HG03159 (cell line): ENCODE measurements at regions not wholly inside any gene's neighbourhood (a gene's known extent, or its start where the extent isn't known, plus 50 kb on each side); places are given as distances from the start of the nearest gene placed in this dataset.

ENCODE experiments used
- ATAC-seq: cut with Tn5 transposase; IDR thresholded peaks from one replicate; pipeline ENCODE4 v1.9.1; 2021; ENCODE audit warnings: mild to moderate bottlenecking, moderate library complexity; ENCODE audit not compliant: unreplicated experiment

DNA sequence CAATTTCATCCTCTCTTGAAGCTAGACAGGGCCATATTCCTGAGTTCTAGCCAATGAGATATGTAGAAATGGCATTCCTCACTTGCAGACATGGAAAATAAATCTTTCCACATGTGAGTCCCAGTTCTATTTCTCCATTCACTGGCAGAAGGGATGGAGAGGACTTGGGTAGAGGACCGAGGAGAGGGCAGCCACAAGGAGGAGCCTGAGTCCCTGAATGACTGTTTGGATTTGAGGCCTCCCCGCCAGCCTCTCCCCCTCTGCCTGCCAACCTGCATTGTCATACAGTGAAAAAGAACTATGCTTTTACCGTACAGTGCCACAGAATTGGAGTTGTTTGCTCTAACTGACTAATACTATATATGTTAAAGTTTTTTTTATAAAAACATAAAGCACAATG is 583.0 kb upstream of the WWC1 start:
- no peak for ATAC-seq

DNA sequence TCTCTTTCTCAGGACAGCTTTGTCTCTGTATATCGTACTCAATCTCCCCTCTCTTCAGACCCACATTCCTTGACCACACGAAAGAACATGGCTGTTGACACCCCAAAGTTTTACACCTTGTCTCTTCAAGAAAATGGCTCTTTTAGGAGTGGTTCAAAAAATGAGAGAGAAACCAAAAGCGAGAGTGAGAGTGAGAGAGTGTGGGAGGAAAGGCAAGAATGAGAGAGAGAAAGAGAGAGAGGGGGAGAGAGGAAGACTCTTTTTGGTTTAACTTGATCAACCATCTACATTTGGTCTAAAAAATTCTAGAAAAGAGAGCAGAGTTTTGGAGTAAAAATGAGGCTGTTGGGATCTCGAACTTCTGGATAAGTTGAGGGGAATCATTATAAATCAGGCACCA is 581.8 kb upstream of the WWC1 start:
- ATAC-seq, result peak; percentile 65

DNA sequence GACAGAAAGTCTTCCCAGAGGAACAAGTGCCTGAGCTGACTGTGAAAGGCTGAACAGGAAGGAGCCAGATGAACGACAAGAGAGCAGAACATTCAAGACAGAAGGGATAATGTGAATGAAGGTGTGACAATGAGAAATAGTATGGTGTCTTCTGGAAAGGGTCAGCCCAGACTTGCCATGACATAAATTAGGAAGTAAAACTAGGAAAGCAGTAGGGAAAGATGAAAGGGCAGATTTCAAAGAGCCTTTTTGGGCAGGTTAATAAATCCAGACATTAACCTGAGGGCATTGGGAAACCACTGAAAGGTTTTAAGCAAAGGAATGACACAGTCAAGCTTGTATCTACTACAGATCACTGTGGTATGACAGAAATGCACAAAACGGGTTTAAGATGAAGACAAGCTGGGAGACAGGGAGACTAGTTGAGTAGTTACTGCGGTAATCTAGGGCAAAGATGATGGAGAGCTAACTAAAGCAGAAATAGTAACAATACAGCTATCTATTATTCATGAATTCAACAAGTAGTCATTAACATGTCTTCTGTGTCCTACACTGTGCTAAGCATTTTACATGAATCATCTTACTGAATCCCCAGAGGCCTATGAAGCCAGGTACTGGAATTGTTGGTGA is 580.9 kb upstream of the WWC1 start:
- no peak for ATAC-seq

GRCh38 chr5:167712986-167713585 is 578.4 kb upstream of the WWC1 start:
- ATAC-seq, result no peak

GRCh38 chr5:167713896-167714295 is 577.5 kb upstream of the WWC1 start:
- no peak for ATAC-seq

DNA sequence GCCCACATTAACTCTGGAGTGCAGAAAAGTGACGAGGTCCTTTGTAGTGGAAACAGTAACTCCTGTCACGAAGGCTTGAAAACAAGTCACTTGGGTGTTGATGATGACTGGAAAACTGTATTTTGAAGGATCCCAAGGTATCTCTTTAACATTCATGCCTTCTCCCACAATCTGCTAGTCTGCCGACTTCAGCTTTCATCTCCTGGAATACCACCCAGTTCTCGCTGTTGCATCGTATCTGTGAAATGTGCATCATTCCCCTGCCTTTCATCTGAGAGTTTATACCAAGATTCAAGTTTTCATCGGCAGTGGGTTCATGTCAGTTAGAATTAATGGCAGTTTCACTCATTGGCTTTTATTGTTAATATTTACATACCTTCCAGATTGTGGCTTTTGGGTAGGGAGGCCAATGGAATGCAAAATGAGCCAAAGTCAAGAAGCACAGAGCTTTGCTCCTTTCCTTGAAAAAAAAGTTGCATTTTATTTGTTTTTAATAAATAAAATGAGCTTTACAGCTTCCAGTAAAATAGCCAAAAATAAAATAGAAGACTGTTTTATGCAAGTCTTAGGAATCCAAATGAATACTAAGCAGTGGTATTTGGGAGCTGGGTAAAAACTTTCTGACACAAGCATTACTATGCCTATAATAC is 575.2 kb upstream of the WWC1 start:
- no peak for ATAC-seq

DNA sequence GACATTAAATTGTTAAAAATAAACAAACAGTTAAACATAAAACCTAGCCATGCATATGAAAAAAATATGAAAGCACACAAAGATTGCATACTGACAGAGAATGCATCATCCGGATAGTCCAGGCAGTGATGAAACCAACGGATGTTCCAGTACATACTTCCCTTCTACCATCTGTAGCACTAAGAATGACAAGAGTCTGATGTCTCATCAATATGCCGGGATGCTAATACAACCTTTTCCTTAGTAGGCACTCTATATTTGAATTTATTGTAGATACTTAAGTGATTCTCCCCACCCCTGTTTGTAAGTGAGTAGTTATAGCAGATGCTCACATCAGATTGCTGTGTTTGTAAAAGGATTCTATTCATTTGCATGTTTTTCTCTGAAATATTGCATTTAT is 571.2 kb upstream of the WWC1 start:
- no peak for ATAC-seq

DNA sequence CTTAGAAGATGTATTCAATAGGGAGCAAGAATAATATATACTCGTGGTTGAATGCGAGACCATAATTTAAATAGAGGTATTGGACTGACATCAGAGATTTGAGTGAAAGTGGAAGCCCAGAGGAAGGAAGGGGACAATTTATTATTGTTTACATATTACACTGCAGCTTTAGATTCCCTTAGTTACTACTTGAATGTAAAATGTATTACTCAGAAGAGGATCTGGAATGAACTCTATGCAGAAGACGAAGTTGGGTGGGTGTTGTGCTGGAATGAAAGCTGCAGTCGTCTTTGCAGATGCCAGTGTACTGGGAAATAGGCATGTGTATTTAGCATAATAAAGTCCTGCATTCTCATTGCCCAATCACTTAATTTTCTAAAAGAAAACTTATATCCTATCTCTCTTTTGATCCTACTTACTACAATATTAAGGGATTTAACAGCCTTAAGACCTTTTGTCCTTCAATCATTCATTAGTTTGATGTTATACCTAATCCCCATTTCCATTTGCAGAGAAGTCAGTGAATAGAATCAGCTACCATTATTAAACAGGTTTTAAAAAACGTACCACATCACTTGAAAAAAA is 570.7 kb upstream of the WWC1 start:
- no peak for ATAC-seq

DNA sequence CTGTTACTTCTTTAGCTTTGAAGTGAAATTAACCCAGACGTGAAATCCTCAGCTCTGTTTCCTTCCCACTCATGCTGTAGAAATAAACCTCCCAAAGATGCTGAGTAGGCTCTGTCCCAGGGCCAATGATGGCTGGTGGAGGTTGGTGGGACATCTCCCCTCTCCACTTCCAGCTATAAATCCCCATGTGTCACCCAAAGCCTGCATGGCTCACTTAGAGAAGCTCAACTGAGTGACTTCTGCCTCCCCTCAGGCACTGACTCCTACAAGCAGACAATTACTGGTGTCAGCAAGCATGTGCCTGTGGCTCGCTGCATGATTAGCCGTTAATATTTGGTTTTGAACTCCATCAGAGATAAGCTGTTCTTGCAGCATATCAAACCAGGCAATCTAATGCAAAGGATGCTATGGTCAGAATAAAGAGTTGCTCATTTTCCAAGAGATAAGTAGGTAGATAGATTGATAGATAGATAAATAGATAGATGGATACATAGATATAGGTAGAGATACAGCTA is 569.5 kb upstream of the WWC1 start:
- ATAC-seq, result no peak

GRCh38 chr5:167723254-167723871 is 568.1 kb upstream of the WWC1 start:
- ATAC-seq, result peak; percentile 98

GRCh38 chr5:167725264-167725663 is 566.2 kb upstream of the WWC1 start:
- ATAC-seq, result no peak

DNA sequence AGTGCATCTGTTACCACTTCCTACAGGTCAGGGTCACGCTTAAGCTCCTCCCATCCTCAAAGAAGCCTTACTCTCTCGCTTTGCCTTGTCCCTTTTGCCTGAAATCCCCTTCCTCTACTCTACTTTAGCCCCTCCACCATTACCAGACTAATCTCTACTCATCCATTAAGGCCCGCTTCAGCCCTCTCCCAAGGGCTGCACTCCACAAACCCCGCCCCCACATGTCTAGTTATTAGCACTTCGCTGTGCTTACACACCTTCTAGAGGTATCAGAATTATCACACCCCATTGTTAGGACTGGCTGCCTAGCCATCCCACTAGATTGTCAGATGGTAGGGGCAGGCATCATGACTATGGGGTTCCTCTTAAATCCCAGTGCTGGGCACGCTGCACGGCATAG is 565.7 kb upstream of the WWC1 start:
- no peak for ATAC-seq

GRCh38 chr5:167726642-167727041 is 564.8 kb upstream of the WWC1 start:
- no peak for ATAC-seq

DNA sequence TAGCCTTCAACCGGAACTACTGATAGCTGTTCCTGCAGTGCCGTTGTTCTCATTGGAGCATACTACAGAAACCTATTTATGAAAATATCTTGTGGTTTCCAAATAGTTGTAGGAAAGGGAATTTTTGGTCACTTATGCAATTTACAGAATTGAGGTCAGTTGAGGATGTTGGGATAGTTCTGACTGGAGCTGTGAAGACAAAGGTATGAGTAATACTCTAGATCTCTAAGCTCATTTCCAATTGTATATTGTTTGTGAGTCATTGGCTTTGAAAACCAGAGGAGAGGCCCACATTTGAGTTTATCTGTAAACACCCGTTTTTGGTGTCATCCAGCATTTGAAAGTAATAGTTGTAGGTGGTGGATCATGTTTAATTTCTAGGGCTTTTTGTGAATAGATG is 561.3 kb upstream of the WWC1 start:
- ATAC-seq, result no peak

- no peak for ATAC-seq
These were observed 560.8 kb upstream of the WWC1 start for GRCh38 chr5:167730656-167731055.

GRCh38 chr5:167731951-167732350 is 559.5 kb upstream of the WWC1 start:
- ATAC-seq, result no peak

GRCh38 chr5:167732499-167732898 is 558.9 kb upstream of the WWC1 start:
- ATAC-seq, result no peak

- ATAC-seq, result no peak
These were observed 554.5 kb upstream of the WWC1 start for GRCh38 chr5:167736992-167737391.

DNA sequence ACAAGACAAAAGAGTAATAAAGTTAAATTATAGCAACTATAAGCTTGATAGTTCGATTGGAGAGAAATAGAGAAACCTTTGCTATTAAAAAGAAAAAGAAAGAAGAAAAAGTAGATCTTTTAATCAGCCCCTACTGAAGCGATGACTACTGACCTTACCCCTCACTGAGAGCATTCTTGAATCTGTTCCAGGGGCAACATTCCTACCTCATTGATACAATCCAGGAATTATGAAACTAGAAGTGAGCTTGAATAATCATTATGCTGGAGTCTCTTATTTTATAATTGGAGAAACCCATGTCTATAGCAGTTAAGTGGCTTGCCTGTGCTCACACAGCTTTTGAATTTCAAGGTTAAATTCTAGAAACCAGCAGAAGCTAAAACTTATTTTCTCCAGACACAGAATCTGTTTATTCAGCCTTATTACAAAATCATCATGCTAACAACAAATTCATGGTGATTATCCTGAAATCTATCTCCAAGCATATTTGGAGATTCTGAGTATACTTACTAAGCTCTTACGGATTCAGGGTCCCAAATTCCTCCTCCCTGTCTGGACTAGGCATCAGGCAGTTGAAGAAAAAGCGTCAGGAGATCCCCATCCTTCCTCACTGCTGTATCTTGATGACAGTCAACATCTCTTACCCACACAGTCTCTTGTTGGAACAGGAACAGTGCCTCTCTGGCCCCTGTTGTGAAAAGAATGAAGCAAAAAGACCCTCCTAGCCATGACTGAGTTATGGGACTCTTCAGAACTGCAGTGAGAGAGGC is 547.6 kb upstream of the WWC1 start:
- ATAC-seq, result no peak

GRCh38 chr5:167745868-167746267 is 545.6 kb upstream of the WWC1 start:
- no peak for ATAC-seq

DNA sequence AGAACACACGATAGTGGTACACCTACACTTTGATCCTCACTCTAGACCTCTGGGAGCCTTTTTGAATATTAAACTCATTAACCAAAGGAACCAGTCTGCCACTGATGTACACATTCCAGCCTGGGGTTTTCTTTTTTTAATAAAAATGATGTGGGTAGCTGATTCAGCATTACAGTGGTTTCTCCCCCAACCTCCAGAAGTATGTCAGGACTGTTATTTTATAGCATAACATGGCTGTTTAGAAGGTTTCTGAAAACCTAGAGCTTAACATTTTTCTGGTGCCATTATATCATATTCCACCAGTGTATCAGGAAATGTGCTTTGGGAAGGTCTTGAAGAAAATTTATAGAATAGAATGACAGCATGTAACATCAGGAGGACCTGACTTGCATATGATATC is 540.9 kb upstream of the WWC1 start:
- no peak for ATAC-seq
